GF-D8 (cell line): ENCODE measurements at regions not wholly inside any gene's neighbourhood (a gene's known extent, or its start where the extent isn't known, plus 50 kb on each side); places are given as distances from the start of the nearest gene placed in this dataset.

ENCODE experiments used
- DNase-seq: peaks from one replicate; lab custom pipeline; 2025; lab: John Stamatoyannopoulos, UW

GRCh38 chr2:71936076-71937030, 211.3 kb downstream of the CYP26B1 start:
- DNase-seq: no peak

GRCh38 chr2:71935262-71935848, 212.3 kb downstream of the CYP26B1 start:
- DNase-seq: no peak

- DNase-seq: no peak
Measured at GRCh38 chr2:71934595-71935261, 212.9 kb downstream of the CYP26B1 start.

GRCh38 chr2:71934320-71934593, 213.4 kb downstream of the CYP26B1 start:
- no peak for DNase-seq

- DNase-seq: no peak
Measured at GRCh38 chr2:71933467-71934319, 214.0 kb downstream of the CYP26B1 start.

- DNase-seq: no peak
Measured at GRCh38 chr2:71932780-71933466, 214.7 kb downstream of the CYP26B1 start.

GRCh38 chr2:71932037-71932779, 215.5 kb downstream of the CYP26B1 start:
- no peak for DNase-seq

GRCh38 chr2:71930049-71930681, 217.5 kb downstream of the CYP26B1 start:
- no peak for DNase-seq

- no peak for DNase-seq
Measured at GRCh38 chr2:71929482-71929772, 218.2 kb downstream of the CYP26B1 start.

GRCh38 chr2:71928734-71929481, 218.8 kb downstream of the CYP26B1 start:
- DNase-seq: no peak

GRCh38 chr2:71927757-71928715, 219.6 kb downstream of the CYP26B1 start:
- no peak for DNase-seq

- DNase-seq: no peak
Measured at GRCh38 chr2:71926876-71927756, 220.5 kb downstream of the CYP26B1 start.

- no peak for DNase-seq
Measured at GRCh38 chr2:71926089-71926447, 221.6 kb downstream of the CYP26B1 start.

- no peak for DNase-seq
Measured at GRCh38 chr2:71925268-71926088, 222.2 kb downstream of the CYP26B1 start.

- DNase-seq: peak; percentile 6
Measured at GRCh38 chr2:71923887-71924533, 223.7 kb downstream of the CYP26B1 start.

GRCh38 chr2:71923143-71923525, 224.5 kb downstream of the CYP26B1 start:
- no peak for DNase-seq
